SK-N-SH (cell line): ENCODE measurements at regions not wholly inside any gene's neighbourhood (a gene's known extent, or its start where the extent isn't known, plus 50 kb on each side); places are given as distances from the start of the nearest gene placed in this dataset.

Experiments used
- CTCF ChIA-PET: fragments of 300-600, 350-600 bp; formaldehyde crosslinking; extraction: SDS; loops from one replicate; lab custom pipeline; 2021; lab: Yijun Ruan, JAX
- POLR2A ChIA-PET: fragments of 350-600 bp; sonication (Branson Sonifier 250); formaldehyde crosslinking; extraction: SDS; loops from one replicate; lab custom pipeline; 2020; ENCODE audit warnings: antibody characterized with exemption, inconsistent platforms; lab: Yijun Ruan, JAX
- DNase-seq: peaks from one replicate; pipeline ENCODE4 v3.0.0; 2012
- H2AFZ ChIP-seq: fragments of 200-600 bp; sonication (generic); 2 replicates; pipeline ENCODE4 v1.8.1; 2016; ENCODE audit warnings: antibody characterized with exemption, mild to moderate bottlenecking, low read depth
- H3F3A ChIP-seq: fragments of 200-600 bp; sonication (generic); replicated peaks from 2 replicates; pipeline ENCODE3; 2016; ENCODE audit warnings: antibody characterized with exemption, mild to moderate bottlenecking; ENCODE audit not compliant: insufficient read depth
- H3K27ac ChIP-seq, 2 experiments: fragments of 200-500 bp in 1 of 2; fragments of 200-600 bp in 1 of 2; sonication (Bioruptor generic) in 1 of 2; sonication (generic), shearing (Covaris generic) in 1 of 2; 2 replicates each; pipeline versions ENCODE4 v1.5.1 to v1.6.1; 2014 to 2016; ENCODE audit warnings: low read depth in 2 of 2, inconsistent platforms in 1 of 2, low read length in 1 of 2, mild to moderate bottlenecking in 1 of 2, mixed read lengths in 1 of 2
- H3K27me3 ChIP-seq: fragments of 200-600 bp; sonication (generic), shearing (Covaris generic); 2 replicates; pipeline ENCODE4 v1.6.1; 2016; ENCODE audit warnings: mixed run types; ENCODE audit not compliant: insufficient read depth
- H3K36me3 ChIP-seq, 2 experiments: fragments of 200-500 bp in 1 of 2; fragments of 200-600 bp in 1 of 2; sonication (Bioruptor generic) in 1 of 2; sonication (generic) in 1 of 2; replicated peaks in 1 of 2; 2 replicates each; pipeline versions ENCODE3 to v1.5.1; 2014 to 2016; ENCODE audit warnings: low read length in 1 of 2, mild to moderate bottlenecking in 1 of 2; ENCODE audit not compliant: insufficient read depth in 2 of 2, control insufficient read depth in 1 of 2
- H3K4me1 ChIP-seq, 2 experiments: fragments of 200-500 bp in 1 of 2; fragments of 200-600 bp in 1 of 2; sonication (Bioruptor generic) in 1 of 2; sonication (generic), shearing (Covaris generic) in 1 of 2; 2 replicates each; pipeline versions ENCODE4 v1.5.1 to v1.6.1; 2014 to 2016; ENCODE audit warnings: low read depth in 1 of 2, low read length in 1 of 2, mixed run types in 1 of 2; ENCODE audit not compliant: insufficient read depth in 2 of 2, control insufficient read depth in 1 of 2
- H3K4me2 ChIP-seq: fragments of 200-600 bp; sonication (generic), shearing (Covaris generic); 2 replicates; pipeline ENCODE4 v1.6.1; 2017; ENCODE audit warnings: mixed run types
- H3K4me3 ChIP-seq, 2 experiments: fragments of 200-500 bp in 1 of 2; fragments of 200-600 bp in 1 of 2; sonication (Bioruptor generic) in 1 of 2; sonication (generic), shearing (Covaris generic) in 1 of 2; 2 replicates each; pipeline versions ENCODE4 v1.5.1 to v1.8.1; 2014 to 2016; ENCODE audit warnings: low read depth in 2 of 2, inconsistent platforms in 1 of 2, low read length in 1 of 2, mild to moderate bottlenecking in 1 of 2, mixed read lengths in 1 of 2, moderate library complexity in 1 of 2
- H3K79me2 ChIP-seq: fragments of 200-600 bp; sonication (generic); 2 replicates; pipeline ENCODE4 v1.8.1; 2017; ENCODE audit warnings: mild to moderate bottlenecking; ENCODE audit not compliant: insufficient read depth
- H3K9ac ChIP-seq: fragments of 200-600 bp; sonication (generic); 2 replicates; pipeline ENCODE4 v1.6.1; 2017; ENCODE audit warnings: mixed run types
- H3K9me2 ChIP-seq: fragments of 200-600 bp; sonication (generic); 2 replicates; pipeline ENCODE4 v1.6.1; 2017; ENCODE audit warnings: mixed run types
- H3K9me3 ChIP-seq: fragments of 200-600 bp; sonication (generic); 2 replicates; pipeline ENCODE4 v1.6.1; 2017; ENCODE audit warnings: mixed run types, mild to moderate bottlenecking, moderate library complexity
- H4K20me1 ChIP-seq: fragments of 200-600 bp; sonication (generic); 2 replicates; pipeline ENCODE4 v1.6.1; 2017; ENCODE audit warnings: mild to moderate bottlenecking, mixed run types; ENCODE audit not compliant: insufficient read depth
- EZH2phosphoT487 ChIP-seq: fragments of 200-600 bp; sonication (generic); IDR thresholded peaks from 2 replicates; pipeline ENCODE4 v1.6.1; 2017; ENCODE audit warnings: low read depth, mixed run types, mild to moderate bottlenecking, antibody characterized with exemption, moderate library complexity, borderline replicate concordance
- FOSL2 ChIP-seq: IDR thresholded peaks from 2 replicates; pipeline ENCODE4 v1.4.0; 2012; ENCODE audit warnings: low read depth, mild to moderate bottlenecking, moderate library complexity, borderline replicate concordance
- FOXJ3 ChIP-seq: sonication (generic); formaldehyde crosslinking; IDR thresholded peaks from 2 replicates; pipeline ENCODE4 v1.5.1; 2020; ENCODE audit warnings: mild to moderate bottlenecking, missing genetic modification reagents
- FOXM1 ChIP-seq: IDR thresholded peaks from 2 replicates; pipeline ENCODE4 v1.4.0; 2012; ENCODE audit warnings: low read depth, mild to moderate bottlenecking
- GABPA ChIP-seq: IDR thresholded peaks from 2 replicates; pipeline ENCODE4 v1.4.0; 2012; ENCODE audit warnings: low read depth, mild to moderate bottlenecking
- GATA2 ChIP-seq: sonication (generic); formaldehyde crosslinking; IDR thresholded peaks from 2 replicates; pipeline ENCODE4 v1.5.0; 2020; ENCODE audit warnings: mild to moderate bottlenecking, missing genetic modification reagents
- JUND ChIP-seq: IDR thresholded peaks from 2 replicates; pipeline ENCODE4 v1.4.0; 2012
- MEF2A ChIP-seq: IDR thresholded peaks from 2 replicates; pipeline ENCODE4 v1.4.0; 2012; ENCODE audit warnings: low read depth, borderline replicate concordance
- MXI1 ChIP-seq: IDR thresholded peaks from 2 replicates; pipeline ENCODE4 v1.6.1; 2012; ENCODE audit warnings: mild to moderate bottlenecking, low read depth, low read length, improper control_type of control experiment
- NRF1 ChIP-seq: IDR thresholded peaks from 2 replicates; pipeline ENCODE4 v1.6.1; 2012; ENCODE audit warnings: low read depth, mild to moderate bottlenecking, low read length
- POLR2AphosphoS5 ChIP-seq: IDR thresholded peaks from 2 replicates; pipeline ENCODE4 v1.6.1; 2012; ENCODE audit warnings: low read depth, low read length
- RCOR1 ChIP-seq: fragments of 150-350 bp; IDR thresholded peaks from 2 replicates; pipeline ENCODE4 v1.6.1; 2017; ENCODE audit warnings: antibody characterized with exemption, low read length
- RFX5 ChIP-seq: IDR thresholded peaks from 2 replicates; pipeline ENCODE4 v1.6.1; 2012; ENCODE audit warnings: mild to moderate bottlenecking, improper control_type of control experiment, low read length
- RXRA ChIP-seq: IDR thresholded peaks from 2 replicates; pipeline ENCODE4 v1.4.0; 2012; ENCODE audit warnings: low read depth, mild to moderate bottlenecking, borderline replicate concordance
- TAF1 ChIP-seq: IDR thresholded peaks from 2 replicates; pipeline ENCODE4 v1.6.1; 2012; ENCODE audit warnings: low read depth, mild to moderate bottlenecking, low read length, moderate library complexity, borderline replicate concordance
- TCF12 ChIP-seq: IDR thresholded peaks from 2 replicates; pipeline ENCODE4 v1.4.0; 2012
- TEAD4 ChIP-seq: IDR thresholded peaks from 2 replicates; pipeline ENCODE4 v1.4.0; 2012; ENCODE audit warnings: mild to moderate bottlenecking, borderline replicate concordance; ENCODE audit not compliant: insufficient read depth
- YY1 ChIP-seq: IDR thresholded peaks from 2 replicates; pipeline ENCODE4 v1.4.0; 2012; ENCODE audit warnings: low read depth, mild to moderate bottlenecking
- whole genome bisulfite sequencing: methylation state at CpG from one replicate; pipeline ENCODE4 v1.1.6; 2017; ENCODE audit warnings: low lambda C conversion rate; 5-methylcytosine and 5-hydroxymethylcytosine counted together
- TF ChIP-seq, protein P1 (sequence below): fragments of 150-350 bp; IDR thresholded peaks from 2 replicates; pipeline ENCODE4 v1.6.1; 2016; ENCODE audit warnings: mild to moderate bottlenecking, low read depth, low read length
- TF ChIP-seq, protein P2 (sequence below): IDR thresholded peaks from 2 replicates; pipeline ENCODE4 v1.4.0; 2012; ENCODE audit warnings: low read depth, borderline replicate concordance
- TF ChIP-seq, protein P3 (sequence below): fragments of 200-600 bp; sonication (generic); IDR thresholded peaks from 2 replicates; pipeline ENCODE4 v1.6.1; 2017; ENCODE audit warnings: antibody characterized with exemption, mild to moderate bottlenecking, moderate library complexity

DNA sequence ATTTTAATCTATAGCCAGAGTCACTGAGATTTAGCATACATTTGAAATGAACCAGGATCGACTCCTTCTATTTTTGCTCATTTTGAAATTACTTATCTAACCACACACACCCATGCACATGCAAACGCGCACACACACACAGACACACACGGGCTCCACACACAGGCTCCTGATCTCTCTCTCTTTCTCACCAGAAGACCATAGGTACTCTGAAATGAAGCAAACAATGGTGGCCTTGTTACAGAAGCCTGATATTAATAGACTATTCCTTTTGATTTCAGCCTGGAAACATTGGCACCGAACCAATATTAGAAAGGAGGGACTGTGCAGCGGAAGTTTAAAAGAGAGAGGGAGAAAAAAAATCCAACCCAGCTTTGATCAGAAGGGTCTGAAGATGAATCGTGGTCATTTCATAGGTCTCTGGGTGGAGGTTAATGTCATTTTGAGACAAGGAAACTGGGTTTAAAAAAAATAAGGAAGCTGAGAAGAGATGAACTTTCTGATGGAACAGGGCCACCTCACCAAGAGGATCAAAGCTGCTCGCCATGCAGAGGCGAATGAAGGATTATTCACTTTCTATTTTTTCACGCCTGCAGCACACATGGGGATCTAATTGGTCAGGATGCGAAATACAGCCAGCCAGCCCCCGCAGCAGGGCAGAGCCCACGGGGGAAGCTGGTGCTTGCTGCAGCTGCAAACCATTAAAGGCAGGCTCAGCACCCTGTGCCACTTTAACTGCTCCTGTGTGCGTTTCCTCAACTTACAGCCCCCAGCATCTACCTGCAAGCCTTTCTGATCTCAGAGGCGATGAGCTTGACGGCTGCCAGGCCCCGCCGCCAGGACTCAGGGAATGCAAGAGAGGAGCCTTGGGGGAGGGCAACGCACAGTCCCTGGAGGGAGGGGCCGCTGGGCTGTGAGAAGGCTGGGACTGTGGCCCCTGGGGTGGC, 88.8 kb downstream of the HES1 start (continued):
- TF ChIP-seq POLR2AphosphoS5 (no peak), JUND (no peak), MXI1 (peak; percentile 40; the same call in 1 of the 2 replicates), GABPA (no peak), MEF2A (no peak)
- TF ChIP-seq, protein P1, sequence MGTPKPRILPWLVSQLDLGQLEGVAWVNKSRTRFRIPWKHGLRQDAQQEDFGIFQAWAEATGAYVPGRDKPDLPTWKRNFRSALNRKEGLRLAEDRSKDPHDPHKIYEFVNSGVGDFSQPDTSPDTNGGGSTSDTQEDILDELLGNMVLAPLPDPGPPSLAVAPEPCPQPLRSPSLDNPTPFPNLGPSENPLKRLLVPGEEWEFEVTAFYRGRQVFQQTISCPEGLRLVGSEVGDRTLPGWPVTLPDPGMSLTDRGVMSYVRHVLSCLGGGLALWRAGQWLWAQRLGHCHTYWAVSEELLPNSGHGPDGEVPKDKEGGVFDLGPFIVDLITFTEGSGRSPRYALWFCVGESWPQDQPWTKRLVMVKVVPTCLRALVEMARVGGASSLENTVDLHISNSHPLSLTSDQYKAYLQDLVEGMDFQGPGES = no peak
- TF ChIP-seq, protein P2, sequence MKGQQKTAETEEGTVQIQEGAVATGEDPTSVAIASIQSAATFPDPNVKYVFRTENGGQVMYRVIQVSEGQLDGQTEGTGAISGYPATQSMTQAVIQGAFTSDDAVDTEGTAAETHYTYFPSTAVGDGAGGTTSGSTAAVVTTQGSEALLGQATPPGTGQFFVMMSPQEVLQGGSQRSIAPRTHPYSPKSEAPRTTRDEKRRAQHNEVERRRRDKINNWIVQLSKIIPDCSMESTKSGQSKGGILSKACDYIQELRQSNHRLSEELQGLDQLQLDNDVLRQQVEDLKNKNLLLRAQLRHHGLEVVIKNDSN = no peak

DNA sequence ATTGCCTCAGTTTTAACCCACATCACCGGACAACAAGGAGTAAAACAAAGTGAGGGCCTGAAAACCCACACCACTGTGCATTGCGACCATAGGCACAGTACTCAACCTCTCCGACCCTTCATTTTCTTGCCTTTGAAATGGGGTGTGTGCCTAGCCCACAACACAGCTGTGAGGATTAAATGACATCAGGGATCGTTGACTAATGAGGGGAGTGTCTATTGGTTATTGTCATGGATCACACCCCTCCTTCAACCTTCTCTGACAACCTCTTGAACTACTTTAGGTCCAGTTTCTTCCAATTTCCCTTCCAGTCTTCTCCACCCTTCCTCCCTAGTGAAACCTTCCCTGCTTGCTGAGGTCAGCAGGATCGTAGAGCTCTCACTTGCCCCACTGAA, 89.5 kb downstream of the HES1 start:
- H3K9me2 ChIP-seq = no peaks in the 10 kb centered on the region
- H3K27me3 ChIP-seq = no peaks in the 10 kb centered on the region
- no peak overlapping the region for H2AFZ ChIP-seq
- peaks cover 0 to 33% of the 10 kb centered on the region in 2 experiments; a peak in 1 of 4 replicates for H3K4me1 ChIP-seq
- WGBS = 74% methylated on average over 5 of the region's 5 CpGs
- no peak overlapping the region for H3K4me3 ChIP-seq
- no peak for TF ChIP-seq YY1
- no peak for TF ChIP-seq FOXM1
- TF ChIP-seq RXRA = no peak
- TF ChIP-seq RFX5 = no peak
- no peak for TF ChIP-seq NRF1
- TF ChIP-seq MXI1 = no peak
- no peak for TF ChIP-seq TCF12
- TF ChIP-seq FOSL2 = no peak
- TF ChIP-seq RCOR1 = no peak
- no peak for TF ChIP-seq EZH2phosphoT487
- no peak for TF ChIP-seq TEAD4
- no peak for TF ChIP-seq FOXJ3
- no peak for TF ChIP-seq TAF1
- TF ChIP-seq, protein P3, sequence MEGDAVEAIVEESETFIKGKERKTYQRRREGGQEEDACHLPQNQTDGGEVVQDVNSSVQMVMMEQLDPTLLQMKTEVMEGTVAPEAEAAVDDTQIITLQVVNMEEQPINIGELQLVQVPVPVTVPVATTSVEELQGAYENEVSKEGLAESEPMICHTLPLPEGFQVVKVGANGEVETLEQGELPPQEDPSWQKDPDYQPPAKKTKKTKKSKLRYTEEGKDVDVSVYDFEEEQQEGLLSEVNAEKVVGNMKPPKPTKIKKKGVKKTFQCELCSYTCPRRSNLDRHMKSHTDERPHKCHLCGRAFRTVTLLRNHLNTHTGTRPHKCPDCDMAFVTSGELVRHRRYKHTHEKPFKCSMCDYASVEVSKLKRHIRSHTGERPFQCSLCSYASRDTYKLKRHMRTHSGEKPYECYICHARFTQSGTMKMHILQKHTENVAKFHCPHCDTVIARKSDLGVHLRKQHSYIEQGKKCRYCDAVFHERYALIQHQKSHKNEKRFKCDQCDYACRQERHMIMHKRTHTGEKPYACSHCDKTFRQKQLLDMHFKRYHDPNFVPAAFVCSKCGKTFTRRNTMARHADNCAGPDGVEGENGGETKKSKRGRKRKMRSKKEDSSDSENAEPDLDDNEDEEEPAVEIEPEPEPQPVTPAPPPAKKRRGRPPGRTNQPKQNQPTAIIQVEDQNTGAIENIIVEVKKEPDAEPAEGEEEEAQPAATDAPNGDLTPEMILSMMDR = no peak
- no peak for TF ChIP-seq GATA2 (CRISPR knock-in tag)
- no peak overlapping the region for H3K4me2 ChIP-seq
- H3K9ac ChIP-seq = no peak overlapping the region
- no peaks in the 10 kb centered on the region for H3K79me2 ChIP-seq
- no peaks in the 10 kb centered on the region for H3F3A ChIP-seq
- H3K27ac ChIP-seq = peak overlapping the region in 1 of 2 experiments; percentile 44; a peak in 1 of 4 replicates
- DNase-seq = no peak
- POLR2A ChIA-PET = interaction anchor here (0.5 kb wide), 1 partner anchor 32 kb away, joined by 3 read pairs; no protein-coding TSS in a partner anchor
- no peaks in the 10 kb centered on the region for H4K20me1 ChIP-seq
- H3K9me3 ChIP-seq = no peaks in the 10 kb centered on the region
- H3K36me3 ChIP-seq = no peaks in the 10 kb centered on the region
- CTCF ChIA-PET = interaction anchor here (0.9 to 2.0 kb wide), 3 partner anchors 9 to 90 kb away, joined by 3 to 7 read pairs (median 4); no protein-coding TSS in a partner anchor
